ENCODE measurements at regions not wholly inside any gene's neighbourhood (a gene's known extent, or its start where the extent isn't known, plus 50 kb on each side); places are given as distances from the start of the nearest gene placed in this dataset.

- H3K4me3 Mint-ChIP-seq = no peak overlapping the region
- no peaks in the 10 kb centered on the region for H3K9me3 Mint-ChIP-seq
- no peaks in the 10 kb centered on the region for H3K4me1 Mint-ChIP-seq
- TF ChIP-seq HMGA2 (CRISPR knock-in tag; IDR thresholded peaks at IDR 0.05) (no peak), ZBTB21 (CRISPR knock-in tag; IDR thresholded peaks at IDR 0.05; ENCODE audit: borderline replicate concordance) (no peak), CDX4 (CRISPR knock-in tag; IDR thresholded peaks at IDR 0.05; ENCODE audit: borderline replicate concordance) (no peak), IRF2 (CRISPR knock-in tag; IDR thresholded peaks at IDR 0.05; ENCODE audit: borderline replicate concordance, low read depth) (no peak), ZNF512 (CRISPR knock-in tag; IDR thresholded peaks at IDR 0.05; ENCODE audit: borderline replicate concordance) (no peak), KAT7 (CRISPR knock-in tag; IDR thresholded peaks at IDR 0.05; ENCODE audit: borderline replicate concordance) (no peak), NR3C1 (CRISPR knock-in tag; conservative IDR thresholded peaks at IDR 0.05; ENCODE audit: low read depth) (no peak), SMAD3 (CRISPR knock-in tag; IDR thresholded peaks at IDR 0.05; ENCODE audit: borderline replicate concordance) (no peak), ZNF121 (CRISPR knock-in tag; IDR thresholded peaks at IDR 0.05) (no peak), ZNF425 (CRISPR knock-in tag; conservative IDR thresholded peaks at IDR 0.05) (no peak), ATF6 (CRISPR knock-in tag; IDR thresholded peaks at IDR 0.05) (no peak), PRRX2 (CRISPR knock-in tag; IDR thresholded peaks at IDR 0.05) (no peak), CREB1 (CRISPR knock-in tag; IDR thresholded peaks at IDR 0.05) (no peak), USF2 (CRISPR knock-in tag; IDR thresholded peaks at IDR 0.05) (no peak), ZNF219 (CRISPR knock-in tag; IDR thresholded peaks at IDR 0.05; ENCODE audit: borderline replicate concordance) (no peak), SMAD4 (CRISPR knock-in tag; IDR thresholded peaks at IDR 0.05) (no peak), GABPB1 (CRISPR knock-in tag; IDR thresholded peaks at IDR 0.05) (no peak), TEAD4 (CRISPR knock-in tag; IDR thresholded peaks at IDR 0.05) (no peak), ZSCAN18 (CRISPR knock-in tag; IDR thresholded peaks at IDR 0.05) (no peak), ZNF232 (CRISPR knock-in tag; IDR thresholded peaks at IDR 0.05) (no peak)
- ChIA-PET CTCF (no interaction called here), POLR2A (no interaction called here)
- H3K36me3 Mint-ChIP-seq = no peaks in the 10 kb centered on the region
- H3K27ac Mint-ChIP-seq = no peak overlapping the region
- no peak for DNase-seq (ENCODE audit: low spot score)
- ATAC-seq = no peak
- H3K27me3 Mint-ChIP-seq (ENCODE audit: low read depth) = no peaks in the 10 kb centered on the region
Observed at GRCh38 chr4:137762591-137762990, 230.3 kb upstream of the PCDH18 start.
